ENCODE measurements at regions not wholly inside any gene's neighbourhood (a gene's known extent, or its start where the extent isn't known, plus 50 kb on each side); places are given as distances from the start of the nearest gene placed in this dataset.

GRCh38 chr4:4594285-4594920, 52.6 kb upstream of the STX18 start:
- no peak for DNase-seq

- DNase-seq = no peak
These were observed 51.9 kb upstream of the STX18 start for GRCh38 chr4:4593596-4594284.

GRCh38 chr4:4592414-4592813, 50.6 kb upstream of the STX18 start:
- no peak for DNase-seq
